Upper lobe of left lung (tissue), 6 donors: ENCODE measurements at regions not wholly inside any gene's neighbourhood (a gene's known extent, or its start where the extent isn't known, plus 50 kb on each side); places are given as distances from the start of the nearest gene placed in this dataset.

Experiments
- ATAC-seq, 2 donors: fragments of 200-7000 bp; cut with Tn5 transposase; one replicate each; pipeline ENCODE4 v1.9.1; 2022; ENCODE audit warnings: mild to moderate bottlenecking in 2 of 2, moderate library complexity in 2 of 2; ENCODE audit not compliant: low FRiP score in 2 of 2
- DNase-seq, 2 donors: peaks; one replicate each; pipeline ENCODE4 v3.0.0-alpha.2; 2019 to 2020
- H3K27ac ChIP-seq, 4 donors: fragments of 200-600 bp; sonication (generic); one replicate each; pipeline ENCODE4 v1.5.1; 2016 to 2019
- H3K27me3 ChIP-seq, 4 donors: fragments of 200-600 bp; sonication (generic); one replicate each; pipeline ENCODE4 v1.5.1; 2017 to 2019
- H3K36me3 ChIP-seq, 4 donors: fragments of 200-600 bp; sonication (generic); one replicate each; pipeline ENCODE4 v1.5.1; 2016 to 2019
- H3K4me1 ChIP-seq, 4 donors: fragments of 200-600 bp; sonication (generic); one replicate each; pipeline ENCODE4 v1.5.1; 2018 to 2019
- H3K4me3 ChIP-seq, 4 donors: fragments of 200-600 bp; sonication (generic); one replicate each; pipeline ENCODE4 v1.5.1; 2017 to 2019; ENCODE audit warnings: mild to moderate bottlenecking in 2 of 4, moderate library complexity in 1 of 4
- H3K9me3 ChIP-seq, 4 donors: fragments of 200-600 bp; sonication (generic); one replicate each; pipeline ENCODE4 v1.5.1; 2018 to 2019
- CTCF ChIP-seq, 6 experiments: fragments of 450-650 bp in 4 of 6; fragments of 200-600 bp in 2 of 6; sonication (generic) in 2 of 6; IDR thresholded peaks; one replicate each; pipeline ENCODE4 v1.5.1; 2016 to 2019; ENCODE audit warnings: antibody characterized with exemption in 6 of 6
- EP300 ChIP-seq, 4 donors: sonication (generic); formaldehyde crosslinking; IDR thresholded peaks; one replicate each; pipeline ENCODE4 v1.5.1; 2017; ENCODE audit warnings: antibody characterized with exemption in 4 of 4, control low read depth in 2 of 4
- POLR2A ChIP-seq, 4 donors: fragments of 450-650 bp; IDR thresholded peaks; one replicate each; pipeline ENCODE4 v1.5.1; 2016 to 2017; ENCODE audit warnings: antibody characterized with exemption in 4 of 4, mild to moderate bottlenecking in 2 of 4
- POLR2AphosphoS5 ChIP-seq, 2 donors: sonication (generic); formaldehyde crosslinking; IDR thresholded peaks; one replicate each; pipeline ENCODE4 v1.5.1; 2017; ENCODE audit warnings: antibody characterized with exemption in 2 of 2
- WGBS, 2 donors: methylation state at CpG; one replicate each; pipeline ENCODE4 v1.1.5; 2017 to 2018; 5-methylcytosine and 5-hydroxymethylcytosine counted together
- donor health status: DM: no; HTN: no; CAD: no; lungs with moderate emphysema.
- donor health status: DM: no; HTN: yes; CAD: no; lungs with severe emphysema.

GRCh38 chr2:226575928-226576327, 223.7 kb downstream of the IRS1 start:
- H3K36me3 ChIP-seq: no peaks in the 10 kb centered on the region
- H3K27me3 ChIP-seq: no peaks in the 10 kb centered on the region
- H3K4me1 ChIP-seq: no peaks in the 10 kb centered on the region
- WGBS, 2 donors: 79 to 86% methylated on average over 4 of the region's 4 CpGs
- no peak for DNase-seq
- no peak for ATAC-seq
- TF ChIP-seq POLR2A (IDR thresholded peaks at IDR 0.05) (no peak), POLR2AphosphoS5 (IDR thresholded peaks at IDR 0.05) (no peak), CTCF (IDR thresholded peaks at IDR 0.05) (no peak), EP300 (IDR thresholded peaks at IDR 0.05) (no peak)
- no peak overlapping the region for H3K27ac ChIP-seq
- no peak overlapping the region for H3K4me3 ChIP-seq
- H3K9me3 ChIP-seq: no peaks in the 10 kb centered on the region

GRCh38 chr2:226573158-226573557, 226.5 kb downstream of the IRS1 start:
- ATAC-seq (no peak), DNase-seq (no peak)
- no peak for TF ChIP-seq POLR2AphosphoS5 (IDR thresholded peaks at IDR 0.05)
- no peak for TF ChIP-seq CTCF (IDR thresholded peaks at IDR 0.05)
- TF ChIP-seq POLR2A (IDR thresholded peaks at IDR 0.05): no peak
- TF ChIP-seq EP300 (IDR thresholded peaks at IDR 0.05): no peak

GRCh38 chr2:226564667-226565066, 235.0 kb downstream of the IRS1 start:
- DNase-seq: no peak
- TF ChIP-seq POLR2AphosphoS5 (IDR thresholded peaks at IDR 0.05) (no peak), POLR2A (IDR thresholded peaks at IDR 0.05) (no peak), CTCF (IDR thresholded peaks at IDR 0.05) (no peak), EP300 (IDR thresholded peaks at IDR 0.05) (no peak)
- no peaks in the 10 kb centered on the region for H3K4me1 ChIP-seq
- no peaks in the 10 kb centered on the region for H3K36me3 ChIP-seq
- ATAC-seq: no peak
- no peaks in the 10 kb centered on the region for H3K27me3 ChIP-seq
- no peak overlapping the region for H3K4me3 ChIP-seq
- H3K27ac ChIP-seq: no peak overlapping the region
- no peaks in the 10 kb centered on the region for H3K9me3 ChIP-seq
- 78 to 88% methylated on average over 5 of the region's 5 CpGs for WGBS, 2 donors

More at GRCh38 chr2:226573158-226573557, 226.5 kb downstream of the IRS1 start:
- H3K9me3 ChIP-seq: no peaks in the 10 kb centered on the region
- no peak overlapping the region for H3K4me3 ChIP-seq
- H3K27me3 ChIP-seq: no peaks in the 10 kb centered on the region
- H3K27ac ChIP-seq: no peak overlapping the region
- H3K4me1 ChIP-seq: no peaks in the 10 kb centered on the region
- H3K36me3 ChIP-seq: no peaks in the 10 kb centered on the region

- Histone ChIP-seq H3K9me3 (no peaks in the 10 kb centered on the region), H3K27me3 (no peaks in the 10 kb centered on the region), H3K4me3 (no peak overlapping the region), H3K4me1 (no peaks in the 10 kb centered on the region), H3K27ac (no peak overlapping the region), H3K36me3 (no peaks in the 10 kb centered on the region)
- DNase-seq: peak in 1 of 2 donors; percentile 22
- no peak for ATAC-seq
- TF ChIP-seq POLR2A (IDR thresholded peaks at IDR 0.05): no peak
- TF ChIP-seq POLR2AphosphoS5 (IDR thresholded peaks at IDR 0.05): no peak
- no peak for TF ChIP-seq CTCF (IDR thresholded peaks at IDR 0.05)
- TF ChIP-seq EP300 (IDR thresholded peaks at IDR 0.05): no peak
- WGBS, 2 donors: 73 to 83% methylated on average over 1 of the region's 1 CpG
These were observed 237.7 kb downstream of the IRS1 start for GRCh38 chr2:226561962-226562361.

- ATAC-seq (no peak), DNase-seq (no peak)
- Histone ChIP-seq H3K27me3 (no peaks in the 10 kb centered on the region), H3K36me3 (no peaks in the 10 kb centered on the region), H3K4me1 (no peaks in the 10 kb centered on the region), H3K27ac (no peak overlapping the region), H3K9me3 (no peaks in the 10 kb centered on the region), H3K4me3 (no peak overlapping the region)
- TF ChIP-seq POLR2AphosphoS5 (IDR thresholded peaks at IDR 0.05): no peak
- TF ChIP-seq EP300 (IDR thresholded peaks at IDR 0.05): no peak
- no peak for TF ChIP-seq CTCF (IDR thresholded peaks at IDR 0.05)
- no peak for TF ChIP-seq POLR2A (IDR thresholded peaks at IDR 0.05)
- 83 to 84% methylated on average over 2 of the region's 2 CpGs for WGBS, 2 donors
These were observed 239.3 kb downstream of the IRS1 start for GRCh38 chr2:226560325-226560724.
